Stimulated activated CD4-positive, alpha-beta T cell treated with anti-CD3 and anti-CD28 coated beads, Interleukin-4, amount 100 ng/mL, for 24 hours (primary cell): ENCODE measurements at regions not wholly inside any gene's neighbourhood (a gene's known extent, or its start where the extent isn't known, plus 50 kb on each side); places are given as distances from the start of the nearest gene placed in this dataset.

ENCODE experiments used
- DNase-seq: peaks from one replicate; pipeline ENCODE4 v3.0.0-alpha.2; 2020

DNA sequence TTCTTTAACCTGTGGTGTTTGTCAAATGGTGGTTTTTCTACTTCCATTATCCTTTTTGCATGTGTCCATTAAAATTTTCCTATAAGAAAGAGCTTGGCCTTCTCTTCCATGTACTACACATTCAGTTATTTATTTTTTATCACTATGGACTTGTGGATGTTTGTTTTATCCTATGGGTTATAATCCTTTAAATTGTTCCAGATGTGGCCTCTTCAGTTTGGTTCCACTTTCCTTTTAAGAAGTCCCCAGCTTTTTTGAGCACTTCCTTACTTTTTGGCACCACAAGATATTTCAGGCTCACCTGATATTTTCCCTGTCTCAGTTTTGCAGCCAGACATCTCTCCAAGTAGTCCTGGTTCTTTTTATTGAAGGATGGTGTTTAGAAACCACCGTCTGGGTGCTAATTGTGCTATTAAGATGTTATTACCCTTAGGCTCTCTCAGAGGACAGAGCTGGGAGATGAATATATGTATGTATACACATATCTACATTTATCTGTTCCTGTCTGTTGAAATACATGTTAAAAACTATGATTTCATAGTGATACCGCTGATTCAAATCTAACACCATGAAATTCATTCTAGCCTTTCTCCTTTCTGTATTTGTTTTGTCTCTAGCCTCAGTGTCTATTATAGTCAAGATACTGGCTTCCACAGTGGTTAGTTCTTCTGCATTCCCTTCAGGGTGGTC, 408.5 kb upstream of the RGS6 start:
- no peak for DNase-seq

DNA sequence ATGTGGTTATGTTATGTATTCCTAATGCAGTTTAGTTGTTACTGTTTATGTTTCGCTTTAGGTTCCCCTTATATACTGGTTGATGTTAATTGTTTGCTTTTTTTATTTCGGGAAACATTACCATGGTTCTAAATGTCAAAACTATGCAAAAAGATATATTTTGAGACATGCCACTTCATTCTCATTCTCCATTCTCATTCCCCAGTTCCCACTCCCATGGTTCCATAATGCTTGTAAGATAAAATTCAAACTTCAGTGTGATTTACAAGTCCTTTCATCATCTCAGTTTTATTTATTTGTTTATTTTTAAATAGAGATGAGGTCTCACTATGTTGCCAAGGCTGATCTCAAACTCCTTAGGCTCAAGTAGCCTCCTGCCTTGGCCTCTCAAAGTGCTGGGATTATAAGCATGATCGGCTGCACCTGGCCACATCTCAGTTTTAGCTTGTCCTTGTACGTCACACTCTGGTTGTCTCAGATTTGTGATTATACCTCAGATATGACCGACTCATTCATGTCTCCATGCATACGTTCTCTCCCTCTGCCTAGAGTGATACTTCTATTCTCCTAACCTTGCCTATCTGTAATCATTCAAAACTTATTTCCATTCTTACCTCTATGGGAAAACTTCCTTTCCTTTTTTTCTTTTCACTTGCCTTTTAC, 407.8 kb upstream of the RGS6 start:
- no peak for DNase-seq

DNA sequence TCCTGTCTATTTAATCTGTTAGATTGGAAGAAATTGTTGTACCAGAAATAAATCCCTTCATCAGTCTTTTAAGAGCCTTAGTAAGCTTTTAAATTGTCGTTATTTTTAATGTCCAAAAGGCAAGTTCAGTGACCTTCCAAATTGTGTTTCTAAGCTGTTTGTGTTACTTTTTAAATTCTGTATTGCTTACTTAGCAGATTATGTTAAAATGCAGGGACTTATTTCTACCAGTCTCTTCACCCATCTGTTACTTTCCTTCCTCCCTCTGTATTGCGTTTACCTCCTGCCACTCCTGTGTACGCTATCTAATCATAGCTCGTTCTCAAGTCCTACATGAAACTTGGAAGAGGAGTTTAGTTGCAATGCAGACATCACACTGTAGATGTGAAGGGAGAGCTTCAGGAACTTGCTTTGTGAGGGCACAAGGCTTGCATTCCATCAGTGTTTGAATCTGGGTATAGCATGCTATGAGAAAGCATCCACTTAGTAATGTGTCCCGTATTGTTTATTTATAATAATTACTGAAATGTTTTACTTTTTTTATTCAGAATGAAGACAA, 406.5 kb upstream of the RGS6 start:
- no peak for DNase-seq

DNA sequence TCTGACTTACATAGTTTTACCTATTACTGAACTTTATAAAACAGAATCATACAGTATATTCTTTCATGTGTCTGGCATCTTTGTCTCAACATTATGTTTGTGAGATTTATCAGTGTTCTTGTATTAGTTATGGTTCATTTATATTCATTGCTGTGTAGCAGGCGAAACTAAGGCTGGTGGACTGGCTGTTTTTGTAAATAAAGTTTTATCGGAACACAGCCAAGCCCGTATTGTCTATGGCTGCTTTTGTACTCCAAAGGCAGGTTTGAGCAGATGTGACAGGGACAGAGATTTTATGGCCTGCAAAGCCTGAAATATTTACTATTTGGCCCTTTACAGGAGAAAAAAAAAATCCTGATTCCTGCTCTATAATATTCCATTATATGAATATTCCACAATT, 405.8 kb upstream of the RGS6 start:
- no peak for DNase-seq

DNA sequence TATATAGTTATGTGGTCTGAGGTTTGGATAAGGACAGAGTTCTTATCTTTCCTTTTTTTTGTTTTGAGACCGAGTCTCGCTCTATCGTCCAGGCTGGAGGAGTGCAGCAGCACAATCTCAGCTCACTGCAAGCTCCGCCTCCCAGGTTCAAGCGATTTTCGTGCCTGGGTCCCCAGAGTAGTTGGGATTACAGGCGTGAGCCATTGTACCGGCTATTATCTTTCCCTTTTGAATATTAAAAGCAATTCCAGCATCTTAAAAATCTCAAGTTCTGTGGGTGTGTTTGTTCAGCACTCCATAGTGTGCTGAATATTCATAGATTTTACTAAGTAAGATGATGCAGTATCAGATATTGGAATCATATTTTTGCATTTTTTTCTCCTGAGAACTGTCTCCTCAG, 404.4 kb upstream of the RGS6 start:
- DNase-seq, result no peak

DNA sequence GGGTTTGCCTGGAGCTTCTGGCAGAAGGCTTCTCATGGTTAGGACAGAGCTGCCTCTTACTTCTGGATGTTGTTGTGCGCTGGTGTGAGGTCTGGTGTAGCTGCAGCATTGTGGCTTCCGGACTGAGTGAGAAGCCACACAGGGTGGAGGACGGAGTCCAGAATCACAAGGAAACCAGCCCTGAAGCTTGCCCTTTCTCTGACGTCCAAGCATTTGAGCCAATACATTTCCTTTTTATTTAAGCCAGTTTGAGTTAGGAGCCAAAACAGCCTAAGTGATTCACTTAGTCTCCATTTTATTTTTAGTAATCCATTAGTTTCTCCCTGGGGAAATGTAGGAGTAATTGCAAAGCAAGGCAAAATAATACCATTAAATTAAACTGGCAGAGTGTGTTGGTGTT, 402.4 kb upstream of the RGS6 start:
- DNase-seq, result no peak

DNA sequence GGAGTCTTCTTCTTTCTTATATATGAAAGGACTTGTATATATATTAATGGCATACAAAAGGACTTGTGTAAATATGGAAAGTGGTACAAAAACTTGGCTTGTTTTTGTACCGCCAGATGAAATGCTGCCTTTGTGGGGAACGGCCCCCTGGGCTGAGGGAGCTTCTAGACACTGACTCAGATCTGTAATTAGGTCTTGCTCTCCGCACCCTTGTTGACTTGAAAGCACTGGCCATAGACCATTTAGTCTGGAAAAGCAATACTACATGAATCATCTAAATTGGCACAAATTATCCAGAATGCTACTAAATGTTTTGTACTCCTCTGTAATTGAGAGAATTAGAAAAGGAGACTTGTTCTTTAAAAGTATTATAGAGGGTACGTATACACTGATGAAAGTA, 399.9 kb upstream of the RGS6 start:
- DNase-seq, result no peak

DNA sequence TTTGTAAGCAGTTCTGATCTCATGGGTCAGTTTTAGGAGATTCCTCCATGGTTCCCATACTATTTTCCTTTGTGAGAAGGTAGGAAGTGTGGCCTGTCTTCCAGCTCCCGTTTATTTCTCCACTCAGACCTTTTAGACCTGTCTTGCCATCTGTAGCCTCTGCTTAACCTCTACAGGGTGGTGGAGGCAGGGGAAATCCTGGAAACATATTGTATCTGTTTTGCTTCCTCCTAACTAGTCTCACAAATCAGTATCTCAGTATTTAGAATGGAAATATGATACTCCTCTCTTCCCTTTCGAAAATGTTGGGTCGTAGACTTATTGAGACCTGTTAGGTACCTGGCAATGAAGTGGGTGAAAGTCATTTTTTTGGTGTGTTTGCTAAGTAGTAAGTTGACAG, 399.4 kb upstream of the RGS6 start:
- DNase-seq, result no peak

DNA sequence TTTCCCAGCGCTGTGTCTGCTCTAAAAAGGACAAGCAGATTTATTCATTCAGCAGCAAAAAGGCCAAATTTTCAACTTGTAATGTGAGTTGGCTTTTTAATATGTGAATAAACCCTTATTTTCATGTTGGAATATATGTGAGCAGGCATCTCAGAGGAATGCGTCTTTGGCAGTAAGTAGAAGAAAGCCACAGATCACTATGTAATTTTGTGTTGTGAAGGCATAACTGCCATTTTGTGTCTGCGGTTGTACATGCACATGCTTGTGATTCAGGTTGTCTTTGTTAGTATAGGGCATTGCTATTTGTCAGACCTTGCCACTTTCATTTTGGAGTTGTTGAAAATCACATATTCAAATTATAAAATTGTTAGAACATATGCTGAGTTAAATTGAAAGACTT, 398.8 kb upstream of the RGS6 start:
- no peak for DNase-seq

DNA sequence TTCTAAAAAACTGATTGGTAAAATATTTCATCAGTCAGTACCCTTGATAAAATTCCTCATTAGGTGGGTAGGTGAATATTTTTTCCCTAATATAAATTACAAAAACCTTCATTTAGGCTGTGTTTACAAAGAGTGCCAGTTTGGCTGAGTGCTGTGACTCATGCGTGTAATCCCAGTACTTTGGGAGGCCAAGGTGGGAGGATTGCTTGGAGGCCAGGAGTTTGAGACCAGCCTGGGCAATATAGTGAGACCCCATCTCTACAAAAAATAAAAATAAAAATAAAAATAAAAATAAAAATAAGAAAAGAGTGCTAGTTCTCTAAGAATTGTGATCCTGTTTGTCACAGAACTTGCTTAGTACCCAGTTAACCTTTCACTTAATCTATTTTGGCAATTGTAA, 398.4 kb upstream of the RGS6 start:
- no peak for DNase-seq

DNA sequence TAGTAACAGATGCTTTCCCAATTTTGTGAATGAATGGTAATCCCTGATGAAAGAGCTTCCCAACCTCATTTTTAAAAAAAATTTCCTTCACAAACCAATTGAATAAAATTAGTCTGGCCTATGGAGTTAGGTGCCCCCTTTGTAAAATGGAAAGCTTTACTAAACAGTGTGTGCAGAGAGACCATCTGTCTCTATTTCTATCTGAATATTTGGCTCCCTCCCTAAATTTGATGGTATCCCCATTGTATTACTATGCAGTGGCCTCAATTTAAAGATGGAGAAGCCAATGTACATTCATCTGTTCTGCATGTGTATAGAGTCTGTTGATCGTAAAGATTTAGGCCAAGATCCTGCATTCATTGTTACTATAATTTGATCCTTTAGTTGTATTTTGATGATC, 397.7 kb upstream of the RGS6 start:
- no peak for DNase-seq

DNA sequence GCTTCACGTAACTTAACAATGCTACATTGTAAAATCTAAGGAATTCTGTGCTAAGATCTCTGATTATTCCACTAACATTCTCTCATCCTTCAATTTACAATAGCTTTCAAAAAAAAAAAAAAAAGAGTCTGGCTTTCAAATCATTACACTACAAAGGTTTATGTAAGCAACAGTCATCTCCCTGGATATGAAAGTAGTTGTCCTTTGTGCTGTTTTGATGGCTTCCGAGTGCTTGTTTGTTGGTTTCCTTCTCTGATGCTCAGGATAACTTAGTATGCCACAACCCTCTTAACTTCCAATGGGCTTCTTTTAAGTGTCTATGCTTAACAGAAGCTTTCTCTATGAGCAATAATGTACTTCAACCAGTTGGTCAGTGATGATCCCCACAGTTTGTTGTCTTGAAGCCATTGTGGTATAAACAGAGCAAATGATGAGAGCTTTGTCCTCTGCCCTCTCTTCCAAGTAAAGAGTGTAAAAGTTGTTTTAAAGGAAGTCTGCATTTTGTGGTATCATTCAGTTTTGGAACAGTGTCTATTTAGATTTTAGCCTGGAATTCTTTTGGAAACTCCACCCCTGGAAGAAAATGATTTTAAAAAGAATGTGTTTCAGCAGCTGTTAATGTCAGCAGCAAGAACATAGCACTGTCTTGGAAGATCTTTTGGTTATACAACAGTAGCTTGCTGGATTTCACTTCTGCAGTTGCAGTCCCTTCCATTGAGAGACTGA, 396.1 kb upstream of the RGS6 start:
- no peak for DNase-seq

DNA sequence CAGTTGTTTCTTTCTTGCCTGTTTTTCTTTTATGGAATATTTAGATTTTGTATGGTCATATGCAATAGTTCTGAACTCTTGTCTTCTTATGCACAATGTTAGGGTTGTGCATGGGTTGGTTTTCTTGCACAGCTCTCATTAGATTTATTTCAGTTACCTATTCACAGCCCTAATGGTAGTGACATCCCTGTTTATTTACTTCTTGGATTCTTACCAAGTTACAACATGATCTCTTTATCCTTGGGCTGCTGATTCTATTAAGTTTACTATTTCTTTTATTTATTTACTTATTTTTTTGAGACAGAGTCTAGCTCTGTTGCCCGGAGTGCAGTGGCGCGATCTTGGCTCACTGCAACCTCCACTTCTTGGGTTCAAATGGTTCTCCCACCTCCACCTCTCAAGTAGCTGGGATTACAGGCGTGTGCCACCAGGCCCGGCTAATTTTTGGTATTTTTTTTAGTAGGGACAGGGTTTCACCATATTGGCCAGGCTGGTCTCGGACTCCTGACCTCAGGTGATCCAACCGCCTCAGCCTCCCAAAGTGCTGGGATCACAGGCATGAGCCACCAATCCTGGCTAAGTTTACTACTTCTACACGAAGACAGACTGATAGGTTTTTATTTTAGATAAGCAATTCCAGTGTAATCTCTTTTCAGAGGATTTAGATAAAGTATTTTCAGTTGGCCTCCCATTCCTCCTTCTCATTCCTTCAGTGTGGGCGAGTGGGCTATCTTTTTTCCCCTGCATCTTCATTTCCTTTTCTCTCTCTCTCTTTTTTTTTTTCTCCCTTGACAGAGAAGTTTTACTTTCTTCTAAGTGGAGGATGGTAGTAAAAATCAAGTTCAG, 395.1 kb upstream of the RGS6 start:
- no peak for DNase-seq

DNA sequence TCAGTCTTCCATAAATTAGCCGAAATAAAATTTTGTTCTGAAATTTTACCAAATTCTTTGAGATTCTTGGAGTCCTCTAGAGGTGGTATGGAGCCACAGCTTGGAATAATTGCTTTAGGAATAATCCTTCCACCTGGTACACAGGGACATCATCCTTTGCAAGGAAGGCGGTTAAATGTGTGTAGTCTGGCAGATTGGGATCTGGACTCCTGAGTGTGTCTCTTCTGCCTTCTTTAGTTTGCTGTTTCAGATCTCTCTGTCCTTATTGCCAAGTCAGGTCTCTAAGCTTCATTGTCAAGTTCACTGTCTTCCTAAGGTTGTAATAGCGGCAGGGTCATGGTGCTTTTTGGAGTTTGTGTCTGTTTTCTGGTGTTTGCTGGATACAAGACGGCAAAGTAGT, 393.9 kb upstream of the RGS6 start:
- DNase-seq, result no peak

DNA sequence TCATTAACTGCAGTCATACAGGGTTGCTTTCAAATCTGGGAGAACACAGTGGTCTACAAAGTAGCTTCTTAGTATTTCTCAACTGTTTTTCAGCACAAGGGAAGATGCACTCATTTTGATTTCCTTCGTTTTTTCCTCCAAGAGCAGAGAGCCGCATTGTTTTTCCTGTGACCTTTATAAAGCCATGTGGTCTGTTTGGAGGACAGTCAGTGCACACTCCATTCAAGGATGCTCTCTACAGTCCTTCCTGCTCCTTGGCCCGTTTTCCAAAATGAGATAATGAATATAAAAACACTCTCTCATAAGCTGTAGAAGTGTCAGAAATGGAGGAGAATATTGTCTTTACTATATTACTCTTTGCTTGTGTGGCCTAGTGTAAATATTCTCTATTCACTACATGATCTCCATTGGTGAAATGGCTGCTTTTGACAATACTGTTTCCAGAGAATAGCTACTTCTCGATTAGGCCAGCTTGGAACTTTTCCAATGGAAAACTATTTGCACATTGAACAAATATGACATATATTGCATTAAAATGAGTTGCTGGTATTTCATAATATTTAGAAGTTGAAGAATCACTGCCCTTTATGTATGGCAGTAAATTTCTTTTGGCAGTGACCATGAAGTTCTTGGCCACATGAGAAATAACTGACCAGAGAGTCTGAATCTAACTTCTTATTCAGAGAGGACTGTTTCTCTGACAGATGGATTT, 393.1 kb upstream of the RGS6 start:
- no peak for DNase-seq

DNA sequence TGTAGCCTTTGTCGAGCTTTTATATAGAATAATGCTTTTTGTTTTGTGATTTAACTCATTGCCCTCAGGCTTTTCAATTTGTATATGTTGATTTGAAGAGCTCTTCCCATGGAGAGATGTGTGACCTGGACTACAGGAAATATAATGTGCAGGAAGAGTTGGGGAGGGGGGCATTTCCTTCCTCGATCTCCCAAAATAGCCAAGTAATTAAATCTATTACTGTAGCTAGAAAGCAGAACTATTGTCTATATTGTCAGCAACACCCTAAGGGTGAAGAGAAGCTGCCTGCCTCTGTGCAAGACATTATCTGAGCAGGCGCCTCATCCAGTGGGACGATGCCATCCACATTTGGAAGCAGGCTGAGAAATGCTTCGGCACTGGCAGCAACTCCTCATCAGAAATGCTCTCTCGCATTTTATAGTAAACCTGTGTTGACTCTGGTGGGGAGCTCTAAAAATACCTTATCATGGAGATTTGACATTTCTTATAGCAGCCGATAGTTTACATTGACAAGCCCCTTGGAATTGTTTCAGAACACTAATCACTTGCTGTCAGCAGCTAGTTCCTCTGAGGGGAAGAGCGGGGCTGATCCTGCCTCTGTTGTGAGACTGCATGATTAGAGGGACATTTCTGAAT, 392.5 kb upstream of the RGS6 start:
- no peak for DNase-seq

DNA sequence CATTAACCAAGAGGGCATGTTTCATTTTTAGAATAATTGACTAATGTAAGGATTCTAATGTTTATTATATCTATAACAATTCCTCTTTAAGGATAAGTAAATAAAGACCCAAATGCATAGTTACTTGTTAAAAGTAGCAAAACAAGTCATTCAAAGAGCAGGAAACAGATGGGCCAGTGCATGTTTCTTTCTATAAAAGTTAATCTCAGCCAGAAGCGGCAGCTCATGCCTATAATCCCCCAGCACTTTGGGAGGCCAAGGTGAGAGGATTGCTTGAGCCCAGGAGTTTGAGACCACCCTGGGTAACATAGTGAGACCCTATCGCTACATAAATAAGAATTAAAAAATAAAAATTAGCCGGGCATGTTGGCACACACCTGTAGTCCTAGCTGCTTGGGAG, 391.0 kb upstream of the RGS6 start:
- no peak for DNase-seq

DNA sequence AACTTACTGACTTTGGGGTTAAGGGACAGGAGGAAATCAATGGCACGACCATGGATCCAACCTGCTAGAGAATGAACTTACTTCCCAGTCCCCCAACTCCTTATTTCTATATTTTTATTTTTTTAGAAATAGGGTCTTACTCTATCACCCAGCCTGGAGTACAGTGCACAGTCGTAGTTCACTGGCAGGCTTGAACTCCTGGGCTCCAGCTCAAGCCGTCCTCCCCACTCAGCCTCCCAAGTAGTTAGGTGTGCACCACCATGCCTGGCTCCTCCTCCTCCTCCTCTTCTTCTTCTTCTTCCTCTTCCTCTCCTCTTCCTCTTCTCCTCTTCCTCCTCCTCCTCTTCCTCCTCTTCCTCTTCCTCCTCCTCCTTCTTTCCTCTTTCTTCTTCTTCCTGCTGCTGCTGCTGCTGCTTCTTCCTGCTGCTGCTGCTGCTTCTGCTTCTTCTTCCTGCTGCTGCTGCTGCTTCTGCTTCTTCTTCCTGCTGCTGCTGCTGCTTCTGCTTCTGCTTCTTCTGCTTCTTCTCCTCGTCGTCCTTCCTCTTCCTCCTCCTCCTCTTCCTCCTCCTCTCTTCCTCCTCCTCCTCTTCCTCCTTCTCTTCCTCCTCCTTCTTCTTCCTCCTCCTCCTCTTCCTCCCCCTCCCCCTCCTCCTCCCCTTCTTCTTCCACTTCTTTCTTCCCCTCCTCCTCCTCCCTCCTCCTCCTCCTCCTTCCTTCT, 390.1 kb upstream of the RGS6 start:
- DNase-seq, result no peak

DNA sequence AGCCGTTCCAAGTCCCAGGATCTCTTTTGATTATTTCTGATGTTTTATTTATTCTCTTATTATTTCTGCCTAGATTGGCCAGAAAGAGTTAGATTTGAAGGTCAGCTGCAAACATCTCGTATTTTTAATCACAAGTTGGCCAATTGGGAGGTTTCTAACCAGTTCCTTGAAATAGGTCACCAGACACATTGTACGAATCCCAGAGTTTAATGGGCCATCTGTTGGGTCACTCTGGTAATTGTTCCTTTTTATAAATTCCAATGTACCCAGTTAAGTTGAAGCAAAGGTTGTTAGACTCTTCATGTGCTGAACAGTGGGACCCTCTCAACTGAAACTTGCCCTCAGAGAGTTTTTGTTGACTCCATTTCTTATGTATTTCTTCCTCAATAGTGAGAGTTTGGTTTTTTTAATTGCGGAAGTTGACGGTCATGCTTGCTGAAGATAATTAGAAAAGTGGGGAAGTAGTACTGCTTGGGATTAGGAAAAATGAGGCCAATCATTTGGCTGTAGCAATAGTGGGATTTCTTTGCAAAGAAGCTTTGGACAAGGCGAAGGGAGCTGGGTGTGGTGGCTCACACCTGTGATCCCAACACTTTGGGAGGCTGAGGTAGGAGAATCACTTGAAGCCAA, 382.7 kb upstream of the RGS6 start:
- DNase-seq, result no peak

DNA sequence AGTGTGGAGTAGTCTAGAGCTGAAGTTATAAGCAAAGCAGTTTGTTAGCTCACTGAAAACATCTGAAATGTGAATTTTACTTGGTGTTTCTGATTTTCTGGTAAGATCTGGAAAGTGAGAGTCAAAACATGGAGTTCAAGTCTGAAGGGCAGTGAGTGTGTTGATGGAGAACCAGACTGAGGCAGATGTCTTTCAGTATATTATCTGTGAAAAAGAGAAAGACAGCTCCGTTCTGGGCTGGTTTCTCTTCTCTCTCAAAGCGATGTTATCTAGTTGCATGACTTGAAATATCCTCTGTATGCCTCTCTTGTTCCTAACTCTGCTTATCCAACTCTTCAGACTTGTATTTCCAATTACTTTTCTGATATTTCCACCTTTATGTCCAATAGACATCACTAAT, 381.9 kb upstream of the RGS6 start:
- no peak for DNase-seq
